SU-DHL-6 (cell line): ENCODE measurements at regions not wholly inside any gene's neighbourhood (a gene's known extent, or its start where the extent isn't known, plus 50 kb on each side); places are given as distances from the start of the nearest gene placed in this dataset.

ENCODE experiments used
- EZH2phosphoT487 ChIP-seq: fragments of 200-600 bp; sonication (generic), shearing (Covaris generic); conservative IDR thresholded peaks from 2 replicates; pipeline ENCODE4 v1.6.1; 2018; ENCODE audit warnings: mild to moderate bottlenecking, antibody characterized with exemption, low read length, moderate library complexity, mixed read lengths
- TF ChIP-seq, protein P1 (sequence below): fragments of 200-600 bp; sonication (generic); IDR thresholded peaks from one replicate; pipeline ENCODE4 v1.5.1; 2017; ENCODE audit warnings: antibody characterized with exemption, mild to moderate bottlenecking, low read length, moderate library complexity; ENCODE audit not compliant: insufficient read depth, poor library complexity, severe bottlenecking

DNA sequence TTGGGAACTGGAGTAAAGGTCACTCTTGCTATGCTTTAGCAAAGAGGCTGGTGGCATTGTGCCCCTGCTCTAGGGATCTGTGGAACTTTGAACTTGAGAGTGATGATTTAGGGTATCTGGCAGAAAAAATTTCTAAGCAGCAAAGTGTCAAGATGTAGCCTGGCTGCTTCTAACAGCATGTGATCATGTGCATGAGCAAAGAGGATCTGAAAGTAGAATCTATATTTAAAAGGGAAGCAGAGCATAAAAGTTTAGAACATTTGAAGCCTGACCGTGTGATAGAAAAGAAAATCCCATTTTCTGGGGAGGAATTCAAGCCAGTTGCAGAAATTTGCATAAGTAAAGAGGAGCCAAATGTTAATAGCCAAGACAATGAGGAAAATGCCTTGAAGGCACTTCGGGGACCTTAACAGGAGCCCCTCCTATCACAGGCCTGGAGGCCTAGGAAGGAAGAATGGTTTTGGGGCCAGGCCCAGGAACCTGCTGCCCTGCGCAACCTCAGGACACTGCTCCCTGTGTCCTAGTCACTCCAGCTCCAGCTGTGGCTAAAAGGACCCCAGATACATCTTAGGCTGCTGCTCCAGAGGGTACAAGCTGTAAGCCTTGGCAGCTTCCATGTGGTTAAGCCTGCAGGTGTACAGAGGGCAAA, 212.2 kb upstream of the LINGO1 start:
- TF ChIP-seq, protein P1, sequence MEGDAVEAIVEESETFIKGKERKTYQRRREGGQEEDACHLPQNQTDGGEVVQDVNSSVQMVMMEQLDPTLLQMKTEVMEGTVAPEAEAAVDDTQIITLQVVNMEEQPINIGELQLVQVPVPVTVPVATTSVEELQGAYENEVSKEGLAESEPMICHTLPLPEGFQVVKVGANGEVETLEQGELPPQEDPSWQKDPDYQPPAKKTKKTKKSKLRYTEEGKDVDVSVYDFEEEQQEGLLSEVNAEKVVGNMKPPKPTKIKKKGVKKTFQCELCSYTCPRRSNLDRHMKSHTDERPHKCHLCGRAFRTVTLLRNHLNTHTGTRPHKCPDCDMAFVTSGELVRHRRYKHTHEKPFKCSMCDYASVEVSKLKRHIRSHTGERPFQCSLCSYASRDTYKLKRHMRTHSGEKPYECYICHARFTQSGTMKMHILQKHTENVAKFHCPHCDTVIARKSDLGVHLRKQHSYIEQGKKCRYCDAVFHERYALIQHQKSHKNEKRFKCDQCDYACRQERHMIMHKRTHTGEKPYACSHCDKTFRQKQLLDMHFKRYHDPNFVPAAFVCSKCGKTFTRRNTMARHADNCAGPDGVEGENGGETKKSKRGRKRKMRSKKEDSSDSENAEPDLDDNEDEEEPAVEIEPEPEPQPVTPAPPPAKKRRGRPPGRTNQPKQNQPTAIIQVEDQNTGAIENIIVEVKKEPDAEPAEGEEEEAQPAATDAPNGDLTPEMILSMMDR, result no peak
- no peak for TF ChIP-seq EZH2phosphoT487
